Neural progenitor cell (in vitro differentiated cells): ENCODE measurements at regions not wholly inside any gene's neighbourhood (a gene's known extent, or its start where the extent isn't known, plus 50 kb on each side); places are given as distances from the start of the nearest gene placed in this dataset.

ENCODE experiments used
- DNase-seq: peaks from one replicate; pipeline ENCODE4 v3.0.0-alpha.2; 2016; ENCODE audit warnings: low spot score
- H2AFZ ChIP-seq: fragments of 200-600 bp; sonication (generic); replicated peaks from 2 replicates; pipeline ENCODE4 v1.6.1; 2016; ENCODE audit warnings: antibody characterized with exemption
- H3F3A ChIP-seq: fragments of 200-600 bp; sonication (generic); 2 replicates; pipeline ENCODE4 v1.6.1; 2016; ENCODE audit warnings: antibody characterized with exemption, low read depth
- H3K27ac ChIP-seq: fragments of 200-600 bp; sonication (generic); 2 replicates; pipeline ENCODE4 v1.5.1; 2016; ENCODE audit warnings: mild to moderate bottlenecking
- H3K27me3 ChIP-seq: fragments of 200-600 bp; sonication (generic); 2 replicates; pipeline ENCODE4 v1.6.1; 2016; ENCODE audit warnings: mild to moderate bottlenecking, moderate library complexity
- H3K36me3 ChIP-seq: fragments of 200-600 bp; sonication (generic); 2 replicates; pipeline ENCODE4 v1.5.1; 2016
- H3K4me1 ChIP-seq: fragments of 200-600 bp; sonication (generic); 2 replicates; pipeline ENCODE4 v1.6.1; 2016; ENCODE audit warnings: mixed run types
- H3K4me2 ChIP-seq: fragments of 200-600 bp; sonication (generic); 2 replicates; pipeline ENCODE4 v1.6.1; 2016
- H3K4me3 ChIP-seq: fragments of 200-600 bp; sonication (generic); 2 replicates; pipeline ENCODE4 v1.5.1; 2016
- H3K79me2 ChIP-seq: fragments of 200-600 bp; sonication (generic); 2 replicates; pipeline ENCODE4 v1.6.1; 2016; ENCODE audit warnings: low read depth
- H3K9ac ChIP-seq: fragments of 200-600 bp; sonication (generic); 2 replicates; pipeline ENCODE4 v1.6.1; 2016
- H3K9me3 ChIP-seq: fragments of 200-600 bp; sonication (generic); 2 replicates; pipeline ENCODE4 v1.5.1; 2016; ENCODE audit warnings: low read depth
- H4K20me1 ChIP-seq: fragments of 200-600 bp; sonication (generic); 2 replicates; pipeline ENCODE4 v1.6.1; 2016; ENCODE audit warnings: low read depth
- H3K27ac Mint-ChIP-seq: 3 replicates; pipeline ENCODE4 v1.8.0; 2021; ENCODE audit warnings: mixed read lengths
- H3K27me3 Mint-ChIP-seq: 2 replicates; pipeline ENCODE4 v1.8.0; 2022; ENCODE audit warnings: low read depth, mild to moderate bottlenecking, inconsistent platforms, moderate library complexity, mixed read lengths; ENCODE audit not compliant: insufficient read depth
- H3K36me3 Mint-ChIP-seq: 3 replicates; pipeline ENCODE4 v1.8.0; 2021; ENCODE audit warnings: mixed read lengths
- H3K4me1 Mint-ChIP-seq: 3 replicates; pipeline ENCODE4 v1.8.0; 2021; ENCODE audit warnings: mixed read lengths
- H3K4me3 Mint-ChIP-seq: 3 replicates; pipeline ENCODE4 v1.8.0; 2021; ENCODE audit warnings: mild to moderate bottlenecking, moderate library complexity, mixed read lengths
- H3K9me3 Mint-ChIP-seq: 3 replicates; pipeline ENCODE4 v1.8.0; 2020; ENCODE audit warnings: mixed read lengths
- CTCF ChIP-seq: fragments of 200-600 bp; sonication (generic); IDR thresholded peaks from 2 replicates; pipeline ENCODE4 v1.5.1; 2017; ENCODE audit warnings: antibody characterized with exemption, mild to moderate bottlenecking
- EZH2 ChIP-seq: fragments of 200-600 bp; sonication (generic); IDR thresholded peaks from 2 replicates; pipeline ENCODE4 v1.6.1; 2017; ENCODE audit warnings: antibody characterized with exemption, mild to moderate bottlenecking, moderate library complexity
- EZH2phosphoT487 ChIP-seq: fragments of 200-600 bp; sonication (generic); IDR thresholded peaks from 2 replicates; pipeline ENCODE4 v1.6.1; 2017; ENCODE audit warnings: antibody characterized with exemption

GRCh38 chr17:79491006-79491405 lies 119.8 kb downstream of the RBFOX3 start:
- H3K27me3 ChIP-seq, result no peaks in the 10 kb centered on the region
- H4K20me1 ChIP-seq, result no peaks in the 10 kb centered on the region
- H3K9me3 ChIP-seq, result no peaks in the 10 kb centered on the region
- H3K4me3 ChIP-seq, result no peak overlapping the region
- H3K4me2 ChIP-seq, result no peak overlapping the region
- no peak overlapping the region for H3K4me3 Mint-ChIP-seq
- H3K9ac ChIP-seq, result no peak overlapping the region
- H2AFZ ChIP-seq, result no peak overlapping the region
- peaks cover 6% of the 10 kb centered on the region for H3K4me1 Mint-ChIP-seq
- no peaks in the 10 kb centered on the region for H3K79me2 ChIP-seq
- TF ChIP-seq EZH2 (no peak), CTCF (no peak), EZH2phosphoT487 (no peak)
- DNase-seq, result no peak
- no peaks in the 10 kb centered on the region for H3K36me3 ChIP-seq
- H3K4me1 ChIP-seq, result peaks cover 15% of the 10 kb centered on the region
- no peak overlapping the region for H3K27ac ChIP-seq
- peaks cover 5% of the 10 kb centered on the region for H3K9me3 Mint-ChIP-seq
- H3K27me3 Mint-ChIP-seq, result peaks cover 7% of the 10 kb centered on the region
- H3K36me3 Mint-ChIP-seq, result no peaks in the 10 kb centered on the region
- H3K27ac Mint-ChIP-seq, result no peak overlapping the region
- H3F3A ChIP-seq, result no peaks in the 10 kb centered on the region

GRCh38 chr17:79490530-79490929 lies 120.3 kb downstream of the RBFOX3 start:
- Mint-ChIP-seq H3K4me3 (no peak overlapping the region), H3K4me1 (peaks cover 9% of the 10 kb centered on the region), H3K27me3 (peaks cover 7% of the 10 kb centered on the region), H3K27ac (no peak overlapping the region), H3K36me3 (no peaks in the 10 kb centered on the region), H3K9me3 (peaks cover 5% of the 10 kb centered on the region)
- Histone ChIP-seq H3F3A (no peaks in the 10 kb centered on the region), H3K4me1 (peaks cover 19% of the 10 kb centered on the region), H3K36me3 (no peaks in the 10 kb centered on the region), H2AFZ (no peak overlapping the region), H3K27ac (no peak overlapping the region), H3K27me3 (no peaks in the 10 kb centered on the region), H3K9me3 (no peaks in the 10 kb centered on the region), H3K4me2 (no peak overlapping the region), H4K20me1 (no peaks in the 10 kb centered on the region), H3K9ac (no peak overlapping the region), H3K79me2 (no peaks in the 10 kb centered on the region), H3K4me3 (no peak overlapping the region)
- TF ChIP-seq EZH2 (no peak), CTCF (no peak), EZH2phosphoT487 (no peak)
- no peak for DNase-seq

- H3K27me3 ChIP-seq, result no peaks in the 10 kb centered on the region
- H3K27ac ChIP-seq, result no peak overlapping the region
- no peaks in the 10 kb centered on the region for H3K79me2 ChIP-seq
- DNase-seq, result no peak
- TF ChIP-seq EZH2, result no peak
- no peak for TF ChIP-seq CTCF
- TF ChIP-seq EZH2phosphoT487, result no peak
- no peaks in the 10 kb centered on the region for H3F3A ChIP-seq
- Mint-ChIP-seq H3K9me3 (no peaks in the 10 kb centered on the region), H3K36me3 (no peaks in the 10 kb centered on the region), H3K27me3 (peaks cover 7% of the 10 kb centered on the region), H3K4me1 (peaks cover 32% of the 10 kb centered on the region), H3K4me3 (no peak overlapping the region), H3K27ac (peak overlapping the region; percentile 42)
- H3K9ac ChIP-seq, result no peak overlapping the region
- H2AFZ ChIP-seq, result no peak overlapping the region
- H4K20me1 ChIP-seq, result no peaks in the 10 kb centered on the region
- no peak overlapping the region for H3K4me3 ChIP-seq
- no peak overlapping the region for H3K4me2 ChIP-seq
- H3K9me3 ChIP-seq, result no peaks in the 10 kb centered on the region
- H3K4me1 ChIP-seq, result peaks cover 35% of the 10 kb centered on the region
- no peaks in the 10 kb centered on the region for H3K36me3 ChIP-seq
Measured at GRCh38 chr17:79487149-79487548, 123.7 kb downstream of the RBFOX3 start.
